HEK293 (cell line): ENCODE measurements at regions not wholly inside any gene's neighbourhood (a gene's known extent, or its start where the extent isn't known, plus 50 kb on each side); places are given as distances from the start of the nearest gene placed in this dataset.

ENCODE experiments used
- CTCF ChIA-PET: fragments of 350-600 bp; formaldehyde crosslinking; extraction: SDS; loops from one replicate; lab custom pipeline; 2021; ENCODE audit warnings: antibody characterized with exemption; lab: Yijun Ruan, JAX
- POLR2A ChIA-PET: fragments of 300-600 bp; formaldehyde crosslinking; extraction: SDS; loops from one replicate; lab custom pipeline; 2020; ENCODE audit warnings: antibody characterized with exemption, inconsistent platforms; lab: Yijun Ruan, JAX
- H3K27ac ChIP-seq: fragments of 200-500 bp; sonication (Bioruptor generic); 2 replicates; pipeline ENCODE4 v1.5.1; 2014; ENCODE audit warnings: low read depth, low read length, control low read depth, inconsistent platforms; ENCODE audit errors: extremely low read depth
- H3K36me3 ChIP-seq, 2 experiments: fragments of 200-500 bp in 1 of 2; sonication (Bioruptor generic) in 1 of 2; 1 replicate in 1 of 2; 2 replicates in 1 of 2; pipeline ENCODE4 v1.5.1; 2014 to 2017; ENCODE audit warnings: inconsistent platforms in 2 of 2, low read length in 2 of 2; ENCODE audit not compliant: control insufficient read depth in 2 of 2, insufficient read depth in 1 of 2
- H3K4me1 ChIP-seq: fragments of 200-500 bp; sonication (Bioruptor generic); 2 replicates; pipeline ENCODE4 v1.5.1; 2014; ENCODE audit warnings: mild to moderate bottlenecking, low read length, inconsistent platforms; ENCODE audit not compliant: control insufficient read depth, insufficient read depth
- H3K4me3 ChIP-seq: 2 replicates; pipeline ENCODE4 v1.5.1; 2011; ENCODE audit warnings: low read depth, mild to moderate bottlenecking, control low read depth, low read length, moderate library complexity
- H3K9me3 ChIP-seq: fragments of 200-500 bp; sonication (Bioruptor generic); 2 replicates; pipeline ENCODE4 v1.5.1; 2014; ENCODE audit warnings: low read depth, low read length, inconsistent platforms; ENCODE audit not compliant: control insufficient read depth, insufficient read depth
- ELK4 ChIP-seq: IDR thresholded peaks from 2 replicates; pipeline ENCODE4 v1.6.1; 2011; ENCODE audit warnings: mild to moderate bottlenecking, low read depth, low read length, borderline replicate concordance
- GLIS1 ChIP-seq: fragments of 450-650 bp; formaldehyde crosslinking; IDR thresholded peaks from 2 replicates; pipeline ENCODE4 v1.5.1; 2016; ENCODE audit warnings: missing biosample characterization, missing genetic modification characterization
- INSM2 ChIP-seq: fragments of 450-650 bp; formaldehyde crosslinking; IDR thresholded peaks from 2 replicates; pipeline ENCODE4 v1.5.1; 2016; ENCODE audit warnings: missing biosample characterization, missing genetic modification characterization
- KLF10 ChIP-seq: fragments of 450-650 bp; IDR thresholded peaks from 2 replicates; pipeline ENCODE4 v1.5.1; 2018; ENCODE audit warnings: missing biosample characterization, mild to moderate bottlenecking, missing genetic modification characterization
- KLF8 ChIP-seq: fragments of 450-650 bp; formaldehyde crosslinking; IDR thresholded peaks from 2 replicates; pipeline ENCODE4 v1.5.1; 2016; ENCODE audit warnings: missing biosample characterization, missing genetic modification characterization
- OVOL3 ChIP-seq: fragments of 450-650 bp; formaldehyde crosslinking; IDR thresholded peaks from 2 replicates; pipeline ENCODE4 v1.5.1; 2016; ENCODE audit warnings: missing biosample characterization, missing genetic modification characterization
- PBX3 ChIP-seq: sonication (generic); formaldehyde crosslinking; IDR thresholded peaks from 2 replicates; pipeline ENCODE4 v1.8.1; 2022; ENCODE audit warnings: mild to moderate bottlenecking, moderate library complexity, missing genetic modification reagents
- PRDM10 ChIP-seq: fragments of 450-650 bp; formaldehyde crosslinking; IDR thresholded peaks from 2 replicates; pipeline ENCODE4 v1.5.1; 2016; ENCODE audit warnings: missing biosample characterization, missing genetic modification characterization
- PRDM6 ChIP-seq: fragments of 450-650 bp; formaldehyde crosslinking; IDR thresholded peaks from 2 replicates; pipeline ENCODE4 v1.5.1; 2017; ENCODE audit warnings: missing biosample characterization, missing genetic modification characterization
- SETDB1 ChIP-seq: IDR thresholded peaks from one replicate; pipeline ENCODE4 v1.6.1; 2017; ENCODE audit warnings: mild to moderate bottlenecking, low read length, moderate library complexity, mixed read lengths; ENCODE audit not compliant: insufficient read length
- SP3 ChIP-seq: fragments of 450-650 bp; formaldehyde crosslinking; IDR thresholded peaks from 2 replicates; pipeline ENCODE4 v1.5.1; 2016; ENCODE audit warnings: missing biosample characterization, missing genetic modification characterization
- ZFHX2 ChIP-seq: fragments of 450-650 bp; formaldehyde crosslinking; conservative IDR thresholded peaks from 2 replicates; pipeline ENCODE4 v1.5.1; 2016; ENCODE audit warnings: missing biosample characterization, missing genetic modification characterization
- ZNF311 ChIP-seq: fragments of 450-650 bp; formaldehyde crosslinking; IDR thresholded peaks from 2 replicates; pipeline ENCODE4 v1.5.1; 2017; ENCODE audit warnings: missing biosample characterization, missing genetic modification characterization, borderline replicate concordance
- ZNF398 ChIP-seq: fragments of 450-650 bp; formaldehyde crosslinking; IDR thresholded peaks from 2 replicates; pipeline ENCODE4 v1.5.1; 2017; ENCODE audit warnings: missing biosample characterization, missing genetic modification characterization
- ZNF514 ChIP-seq: fragments of 450-650 bp; formaldehyde crosslinking; IDR thresholded peaks from 2 replicates; pipeline ENCODE4 v1.5.1; 2016; ENCODE audit warnings: missing biosample characterization, missing genetic modification characterization
- ZNF529 ChIP-seq: fragments of 450-650 bp; formaldehyde crosslinking; IDR thresholded peaks from 2 replicates; pipeline ENCODE4 v1.5.1; 2017; ENCODE audit warnings: missing genetic modification characterization, missing biosample characterization; ENCODE audit not compliant: insufficient replicate concordance
- ZNF530 ChIP-seq: fragments of 450-650 bp; formaldehyde crosslinking; IDR thresholded peaks from 2 replicates; pipeline ENCODE4 v1.5.1; 2016; ENCODE audit warnings: low read depth, missing biosample characterization, missing genetic modification characterization
- ZNF558 ChIP-seq: fragments of 450-650 bp; formaldehyde crosslinking; IDR thresholded peaks from 2 replicates; pipeline ENCODE4 v1.5.1; 2016; ENCODE audit warnings: missing biosample characterization, missing genetic modification characterization
- ZNF561 ChIP-seq: fragments of 450-650 bp; IDR thresholded peaks from 2 replicates; pipeline ENCODE4 v1.5.1; 2018; ENCODE audit warnings: missing biosample characterization, missing genetic modification characterization, borderline replicate concordance
- ZNF658 ChIP-seq: fragments of 450-650 bp; formaldehyde crosslinking; IDR thresholded peaks from 2 replicates; pipeline ENCODE4; 2016; ENCODE audit warnings: missing biosample characterization, missing genetic modification characterization
- ZNF677 ChIP-seq: fragments of 450-650 bp; IDR thresholded peaks from 2 replicates; pipeline ENCODE4 v1.5.0; 2018; ENCODE audit warnings: missing biosample characterization, mild to moderate bottlenecking, missing genetic modification characterization, moderate library complexity
- ZNF768 ChIP-seq: fragments of 450-650 bp; formaldehyde crosslinking; IDR thresholded peaks from 2 replicates; pipeline ENCODE4 v1.5.1; 2018; ENCODE audit warnings: missing biosample characterization, mild to moderate bottlenecking, missing genetic modification characterization

- TF ChIP-seq ZNF768 (tag by site-specific recombination) (no peak), OVOL3 (tag by site-specific recombination) (no peak), SETDB1 (no peak), GLIS1 (tag by site-specific recombination) (no peak), ZNF530 (no peak), PRDM10 (no peak), ZNF658 (tag by site-specific recombination) (no peak), PBX3 (CRISPR knock-in tag) (no peak)
- CTCF ChIA-PET = no interaction called here
- Histone ChIP-seq H3K36me3 (no peaks in the 10 kb centered on the region), H3K4me3 (no peak overlapping the region), H3K9me3 (no peaks in the 10 kb centered on the region), H3K4me1 (no peaks in the 10 kb centered on the region), H3K27ac (no peak overlapping the region)
- POLR2A ChIA-PET = no interaction called here
These were observed 182.0 kb downstream of the ZNF330 start for GRCh38 chr4:141402712-141403111.

GRCh38 chr4:141403782-141404181 lies 183.1 kb downstream of the ZNF330 start:
- Histone ChIP-seq H3K27ac (no peak overlapping the region), H3K36me3 (no peaks in the 10 kb centered on the region), H3K4me3 (no peak overlapping the region), H3K9me3 (no peaks in the 10 kb centered on the region), H3K4me1 (no peaks in the 10 kb centered on the region)
- ChIA-PET POLR2A (no interaction called here), CTCF (no interaction called here)
- no peak for TF ChIP-seq ZNF514
- TF ChIP-seq ZNF677 (tag by site-specific recombination) = no peak

GRCh38 chr4:141406237-141406636 lies 185.5 kb downstream of the ZNF330 start:
- Histone ChIP-seq H3K36me3 (no peaks in the 10 kb centered on the region), H3K4me3 (no peak overlapping the region), H3K27ac (no peak overlapping the region), H3K4me1 (no peaks in the 10 kb centered on the region), H3K9me3 (no peaks in the 10 kb centered on the region)
- CTCF ChIA-PET = interaction anchor here (0.7 kb wide), 1 partner anchor 48 kb away, joined by 3 read pairs; no protein-coding TSS in a partner anchor
- POLR2A ChIA-PET = no interaction called here
- no peak for TF ChIP-seq ZNF558 (tag by site-specific recombination)
- TF ChIP-seq PRDM6 (tag by site-specific recombination) = no peak
- no peak for TF ChIP-seq KLF8 (tag by site-specific recombination)
- TF ChIP-seq ZFHX2 (tag by site-specific recombination) = no peak
- TF ChIP-seq INSM2 (tag by site-specific recombination) = no peak
- no peak for TF ChIP-seq ZNF311
- TF ChIP-seq KLF10 (tag by site-specific recombination) = no peak
- TF ChIP-seq ZNF529 (tag by site-specific recombination) = no peak
- TF ChIP-seq SP3 = no peak
- TF ChIP-seq ZNF561 (tag by site-specific recombination) = no peak
- no peak for TF ChIP-seq ZNF398 (tag by site-specific recombination)
- TF ChIP-seq ELK4 = no peak
